WI38 (cell line): ENCODE measurements at regions not wholly inside any gene's neighbourhood (a gene's known extent, or its start where the extent isn't known, plus 50 kb on each side); places are given as distances from the start of the nearest gene placed in this dataset.
"Not testable (repeated sequence)": the region's sequence is repeated elsewhere in the genome, so short reads cannot be mapped to it uniquely, and the experiment has no call there.

ENCODE experiments used
- H3K4me3 ChIP-seq: 2 replicates; pipeline ENCODE4 v1.5.1; 2011; ENCODE audit warnings: low read depth, mild to moderate bottlenecking, control low read depth, low read length
- CTCF ChIP-seq: IDR thresholded peaks from 2 replicates; pipeline ENCODE4 v1.5.1; 2012; ENCODE audit warnings: low read depth, mild to moderate bottlenecking, control low read depth, low read length

- TF ChIP-seq CTCF = no peak
- no peak overlapping the region for H3K4me3 ChIP-seq
Observed at GRCh38 chr7:153943457-153943856, 108.7 kb upstream of the DPP6 start.

- no peak for TF ChIP-seq CTCF
Observed at GRCh38 chr7:153943861-153944260, 108.3 kb upstream of the DPP6 start.

GRCh38 chr7:153948060-153948459, 104.1 kb upstream of the DPP6 start:
- TF ChIP-seq CTCF = no peak
- H3K4me3 ChIP-seq = no peak overlapping the region

More at GRCh38 chr7:153943861-153944260, 108.3 kb upstream of the DPP6 start:
- H3K4me3 ChIP-seq = no peak overlapping the region

GRCh38 chr7:153951316-153951715, 100.9 kb upstream of the DPP6 start:
- no peak overlapping the region for H3K4me3 ChIP-seq

GRCh38 chr7:153954477-153954876, 97.7 kb upstream of the DPP6 start:
- no peak overlapping the region for H3K4me3 ChIP-seq
- no peak for TF ChIP-seq CTCF

More at GRCh38 chr7:153951316-153951715, 100.9 kb upstream of the DPP6 start:
- TF ChIP-seq CTCF = no peak

- H3K4me3 ChIP-seq = not testable (repeated sequence)
Observed at GRCh38 chr7:153957677-153958076, 94.5 kb upstream of the DPP6 start.

- not testable (repeated sequence) for H3K4me3 ChIP-seq
Observed at GRCh38 chr7:153958381-153958780, 93.8 kb upstream of the DPP6 start.

GRCh38 chr7:153958789-153959188, 93.4 kb upstream of the DPP6 start:
- not testable (repeated sequence) for H3K4me3 ChIP-seq

GRCh38 chr7:153964481-153965112, 87.6 kb upstream of the DPP6 start:
- H3K4me3 ChIP-seq = not testable (repeated sequence)

GRCh38 chr7:153969016-153969415, 83.2 kb upstream of the DPP6 start:
- H3K4me3 ChIP-seq = not testable (repeated sequence)

- not testable (repeated sequence) for H3K4me3 ChIP-seq
Observed at GRCh38 chr7:153974603-153975002, 77.6 kb upstream of the DPP6 start.

GRCh38 chr7:153976745-153977144, 75.5 kb upstream of the DPP6 start:
- not testable (repeated sequence) for H3K4me3 ChIP-seq

- not testable (repeated sequence) for H3K4me3 ChIP-seq
Observed at GRCh38 chr7:153983186-153983585, 69.0 kb upstream of the DPP6 start.

- not testable (repeated sequence) for H3K4me3 ChIP-seq
Observed at GRCh38 chr7:153989066-153989627, 63.1 kb upstream of the DPP6 start.
